Endothelial cell of umbilical vein (primary cell): ENCODE measurements at regions not wholly inside any gene's neighbourhood (a gene's known extent, or its start where the extent isn't known, plus 50 kb on each side); places are given as distances from the start of the nearest gene placed in this dataset.

ENCODE experiments used
- EZH2 ChIP-seq: IDR thresholded peaks from 2 replicates; pipeline ENCODE4 v1.6.1; 2012; ENCODE audit warnings: borderline replicate concordance, low read depth, mild to moderate bottlenecking, moderate library complexity, low read length, inconsistent platforms; ENCODE audit not compliant: severe bottlenecking
- FOS ChIP-seq: IDR thresholded peaks from 2 replicates; pipeline ENCODE4 v1.6.1; 2011; ENCODE audit warnings: mild to moderate bottlenecking, low read length, moderate library complexity, borderline replicate concordance; ENCODE audit not compliant: insufficient read depth
- JUN ChIP-seq: IDR thresholded peaks from 2 replicates; pipeline ENCODE4 v1.6.1; 2011; ENCODE audit warnings: borderline replicate concordance, low read depth; ENCODE audit not compliant: insufficient read length, insufficient read depth
- MAX ChIP-seq: IDR thresholded peaks from 2 replicates; pipeline ENCODE4 v1.6.1; 2011; ENCODE audit not compliant: insufficient read depth, insufficient read length
- MYC ChIP-seq: IDR thresholded peaks from one replicate; pipeline ENCODE4 v1.6.1; 2011; ENCODE audit warnings: mild to moderate bottlenecking, low read depth, low read length
- POLR2A ChIP-seq: IDR thresholded peaks from 2 replicates; pipeline ENCODE4 v1.6.1; 2012; ENCODE audit warnings: low read depth, mild to moderate bottlenecking, control low read depth, low read length
- POLR2AphosphoS5 ChIP-seq: IDR thresholded peaks from 2 replicates; pipeline ENCODE4 v1.6.1; 2012; ENCODE audit warnings: low read depth, mild to moderate bottlenecking, control low read depth, low read length, moderate library complexity; ENCODE audit not compliant: insufficient read depth
- TF ChIP-seq, protein P1 (sequence below), 2 donors: IDR thresholded peaks; 1 replicate in 1 of 2; 2 replicates in 1 of 2; pipeline ENCODE4 v1.5.1; 2011; ENCODE audit warnings: low read length in 2 of 2, mild to moderate bottlenecking in 2 of 2, moderate library complexity in 2 of 2, control low read depth in 1 of 2, inconsistent platforms in 1 of 2, low read depth in 1 of 2; ENCODE audit not compliant: insufficient read depth in 1 of 2; ENCODE audit errors: extremely low read depth in 1 of 2

DNA sequence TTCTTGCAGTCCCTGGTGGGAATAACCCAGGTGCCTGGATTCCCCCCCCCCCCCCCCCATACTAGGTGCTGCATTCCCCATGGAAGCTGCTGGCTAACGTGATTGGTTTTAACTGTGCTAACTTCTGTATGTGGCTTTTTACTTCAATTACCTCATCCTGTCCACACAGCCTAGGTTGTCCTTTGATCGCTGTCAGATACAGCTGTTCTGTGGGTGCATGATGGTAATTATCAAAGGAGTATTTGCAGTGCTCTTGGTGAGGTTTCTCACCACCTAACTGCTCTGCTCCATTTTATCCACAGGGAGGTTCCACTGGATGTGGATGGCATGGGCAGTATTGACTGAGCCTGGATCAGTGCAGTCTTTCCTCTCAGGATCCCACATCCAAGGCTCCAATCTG lies 93.0 kb downstream of the ZNF518B start:
- TF ChIP-seq, protein P1, sequence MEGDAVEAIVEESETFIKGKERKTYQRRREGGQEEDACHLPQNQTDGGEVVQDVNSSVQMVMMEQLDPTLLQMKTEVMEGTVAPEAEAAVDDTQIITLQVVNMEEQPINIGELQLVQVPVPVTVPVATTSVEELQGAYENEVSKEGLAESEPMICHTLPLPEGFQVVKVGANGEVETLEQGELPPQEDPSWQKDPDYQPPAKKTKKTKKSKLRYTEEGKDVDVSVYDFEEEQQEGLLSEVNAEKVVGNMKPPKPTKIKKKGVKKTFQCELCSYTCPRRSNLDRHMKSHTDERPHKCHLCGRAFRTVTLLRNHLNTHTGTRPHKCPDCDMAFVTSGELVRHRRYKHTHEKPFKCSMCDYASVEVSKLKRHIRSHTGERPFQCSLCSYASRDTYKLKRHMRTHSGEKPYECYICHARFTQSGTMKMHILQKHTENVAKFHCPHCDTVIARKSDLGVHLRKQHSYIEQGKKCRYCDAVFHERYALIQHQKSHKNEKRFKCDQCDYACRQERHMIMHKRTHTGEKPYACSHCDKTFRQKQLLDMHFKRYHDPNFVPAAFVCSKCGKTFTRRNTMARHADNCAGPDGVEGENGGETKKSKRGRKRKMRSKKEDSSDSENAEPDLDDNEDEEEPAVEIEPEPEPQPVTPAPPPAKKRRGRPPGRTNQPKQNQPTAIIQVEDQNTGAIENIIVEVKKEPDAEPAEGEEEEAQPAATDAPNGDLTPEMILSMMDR (IDR thresholded peaks at IDR 0.05; ENCODE audit: extremely low read depth in 1 of 2, insufficient read depth in 1 of 2, low read depth in 1 of 2, low read length in 2 of 2): no peak
- TF ChIP-seq JUN: no peak
- no peak for TF ChIP-seq POLR2A
- TF ChIP-seq EZH2: no peak
- no peak for TF ChIP-seq POLR2AphosphoS5
- no peak for TF ChIP-seq MAX
- TF ChIP-seq FOS: no peak
- TF ChIP-seq MYC: no peak
